GM18951 (cell line): ENCODE measurements at regions not wholly inside any gene's neighbourhood (a gene's known extent, or its start where the extent isn't known, plus 50 kb on each side); places are given as distances from the start of the nearest gene placed in this dataset.
"Not testable (repeated sequence)": the region's sequence is repeated elsewhere in the genome, so short reads cannot be mapped to it uniquely, and the experiment has no call there.

Experiments used
- POLR2A ChIP-seq: IDR thresholded peaks from 4 replicates; pipeline ENCODE4 v1.6.1; 2011; ENCODE audit warnings: mild to moderate bottlenecking; ENCODE audit not compliant: insufficient read length, insufficient read depth; ENCODE audit errors: extremely low read depth
- in situ Hi-C: fragments of 300-500 bp; cut with MboI; formaldehyde crosslinking; loops from one replicate; pipeline ENCODE4 v1.12.0; 2022; ENCODE audit warnings: low sequenced_read_pairs, mixed read lengths, inconsistent platforms; ENCODE audit not compliant: unreplicated experiment

GRCh38 chr13:74287724-74288169 lies 153.5 kb upstream of the KLF12 start:
- in situ Hi-C loops, result loop anchor here (5.0 to 10.0 kb wide), 2 partner anchors 445 to 533 kb away; no protein-coding TSS in a partner anchor
- no peak for TF ChIP-seq POLR2A

- no peak for TF ChIP-seq POLR2A
- in situ Hi-C loops, result loop anchor here (10.0 kb wide), 1 partner anchor 526 kb away; no protein-coding TSS in a partner anchor
These were observed 146.7 kb upstream of the KLF12 start for GRCh38 chr13:74280795-74281490.

GRCh38 chr13:74280093-74280794 lies 146.0 kb upstream of the KLF12 start:
- TF ChIP-seq POLR2A, result no peak
- in situ Hi-C loops, result loop anchor here (10.0 kb wide), 1 partner anchor 525 kb away; no protein-coding TSS in a partner anchor

- in situ Hi-C loops, result no loop called here
These were observed 144.7 kb upstream of the KLF12 start for GRCh38 chr13:74278901-74279300.

GRCh38 chr13:74274916-74275315 lies 140.7 kb upstream of the KLF12 start:
- in situ Hi-C loops, result no loop called here
- no peak for TF ChIP-seq POLR2A

More at GRCh38 chr13:74278901-74279300, 144.7 kb upstream of the KLF12 start:
- TF ChIP-seq POLR2A, result no peak

- in situ Hi-C loops, result no loop called here
- no peak for TF ChIP-seq POLR2A
These were observed 139.4 kb upstream of the KLF12 start for GRCh38 chr13:74273581-74273980.

- TF ChIP-seq POLR2A, result no peak
- in situ Hi-C loops, result no loop called here
These were observed 138.6 kb upstream of the KLF12 start for GRCh38 chr13:74272826-74273225.

GRCh38 chr13:74270018-74270417 lies 135.8 kb upstream of the KLF12 start:
- in situ Hi-C loops, result no loop called here

GRCh38 chr13:74266861-74267260 lies 132.7 kb upstream of the KLF12 start:
- in situ Hi-C loops, result no loop called here
- TF ChIP-seq POLR2A, result no peak

More at GRCh38 chr13:74270018-74270417, 135.8 kb upstream of the KLF12 start:
- no peak for TF ChIP-seq POLR2A

- in situ Hi-C loops, result no loop called here
These were observed 132.1 kb upstream of the KLF12 start for GRCh38 chr13:74266309-74266708.

GRCh38 chr13:74264333-74264732 lies 130.1 kb upstream of the KLF12 start:
- in situ Hi-C loops, result no loop called here

More at GRCh38 chr13:74266309-74266708, 132.1 kb upstream of the KLF12 start:
- no peak for TF ChIP-seq POLR2A

GRCh38 chr13:74260420-74260819 lies 126.2 kb upstream of the KLF12 start:
- in situ Hi-C loops, result not testable (repeated sequence)

More at GRCh38 chr13:74264333-74264732, 130.1 kb upstream of the KLF12 start:
- TF ChIP-seq POLR2A, result no peak

GRCh38 chr13:74259641-74260040 lies 125.4 kb upstream of the KLF12 start:
- in situ Hi-C loops, result no loop called here
- TF ChIP-seq POLR2A, result no peak

GRCh38 chr13:74258961-74259360 lies 124.8 kb upstream of the KLF12 start:
- in situ Hi-C loops, result no loop called here
- TF ChIP-seq POLR2A, result no peak

- in situ Hi-C loops, result no loop called here
- no peak for TF ChIP-seq POLR2A
These were observed 122.8 kb upstream of the KLF12 start for GRCh38 chr13:74256969-74257368.
